ENCODE measurements at regions not wholly inside any gene's neighbourhood (a gene's known extent, or its start where the extent isn't known, plus 50 kb on each side); places are given as distances from the start of the nearest gene placed in this dataset.

DNA sequence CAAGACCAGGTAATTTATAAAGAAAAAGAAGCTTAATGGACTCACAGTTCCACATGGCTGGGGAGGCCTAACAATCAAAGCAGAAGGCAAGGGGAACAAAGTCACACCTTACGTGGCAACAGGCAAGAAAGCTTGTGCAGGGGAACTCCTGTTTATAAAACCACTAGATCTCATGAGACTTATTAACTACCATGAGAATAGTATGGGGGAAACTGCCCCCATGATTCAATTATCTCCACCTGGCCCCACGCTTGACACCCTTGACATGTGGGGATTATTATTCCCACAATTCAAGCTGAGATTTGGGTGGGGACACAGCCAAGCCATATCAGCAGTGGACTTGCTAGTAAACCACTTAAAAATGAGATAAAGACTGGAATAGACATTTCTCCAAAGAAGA lies 451.7 kb downstream of the DNAJB9 start:
- H3K36me3 ChIP-seq (ENCODE audit: control insufficient read depth, low read length) = no peaks in the 10 kb centered on the region
- no peaks in the 10 kb centered on the region for H3K9me3 ChIP-seq (ENCODE audit: control insufficient read depth, insufficient read depth, low read length)
- H4K20me1 ChIP-seq (ENCODE audit: control insufficient read depth, insufficient read depth, low read depth, low read length) = no peaks in the 10 kb centered on the region
- H3K27ac ChIP-seq (ENCODE audit: low read depth, low read length) = no peak overlapping the region
- H3F3A ChIP-seq (ENCODE audit: control insufficient read depth, insufficient read depth) = no peaks in the 10 kb centered on the region
- H3K79me2 ChIP-seq (ENCODE audit: control insufficient read depth, low read length) = no peaks in the 10 kb centered on the region
- H3K9me2 ChIP-seq (replicated peaks; ENCODE audit: control insufficient read depth, low read length) = no peaks in the 10 kb centered on the region
- no peak overlapping the region for H3K4me3 ChIP-seq (ENCODE audit: low read length)
- H3K27me3 ChIP-seq (ENCODE audit: control insufficient read depth, low read length) = no peaks in the 10 kb centered on the region
- H3K4me2 ChIP-seq (ENCODE audit: low read length) = no peak overlapping the region
- H3K4me1 ChIP-seq (ENCODE audit: control insufficient read depth, low read length) = no peaks in the 10 kb centered on the region
- TF ChIP-seq, protein P1, sequence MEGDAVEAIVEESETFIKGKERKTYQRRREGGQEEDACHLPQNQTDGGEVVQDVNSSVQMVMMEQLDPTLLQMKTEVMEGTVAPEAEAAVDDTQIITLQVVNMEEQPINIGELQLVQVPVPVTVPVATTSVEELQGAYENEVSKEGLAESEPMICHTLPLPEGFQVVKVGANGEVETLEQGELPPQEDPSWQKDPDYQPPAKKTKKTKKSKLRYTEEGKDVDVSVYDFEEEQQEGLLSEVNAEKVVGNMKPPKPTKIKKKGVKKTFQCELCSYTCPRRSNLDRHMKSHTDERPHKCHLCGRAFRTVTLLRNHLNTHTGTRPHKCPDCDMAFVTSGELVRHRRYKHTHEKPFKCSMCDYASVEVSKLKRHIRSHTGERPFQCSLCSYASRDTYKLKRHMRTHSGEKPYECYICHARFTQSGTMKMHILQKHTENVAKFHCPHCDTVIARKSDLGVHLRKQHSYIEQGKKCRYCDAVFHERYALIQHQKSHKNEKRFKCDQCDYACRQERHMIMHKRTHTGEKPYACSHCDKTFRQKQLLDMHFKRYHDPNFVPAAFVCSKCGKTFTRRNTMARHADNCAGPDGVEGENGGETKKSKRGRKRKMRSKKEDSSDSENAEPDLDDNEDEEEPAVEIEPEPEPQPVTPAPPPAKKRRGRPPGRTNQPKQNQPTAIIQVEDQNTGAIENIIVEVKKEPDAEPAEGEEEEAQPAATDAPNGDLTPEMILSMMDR (IDR thresholded peaks at IDR 0.05; ENCODE audit: low read depth, low read length, poor library complexity, severe bottlenecking) = no peak
- no peak for TF ChIP-seq EZH2phosphoT487 (IDR thresholded peaks at IDR 0.05; ENCODE audit: borderline replicate concordance, low read length)

DNA sequence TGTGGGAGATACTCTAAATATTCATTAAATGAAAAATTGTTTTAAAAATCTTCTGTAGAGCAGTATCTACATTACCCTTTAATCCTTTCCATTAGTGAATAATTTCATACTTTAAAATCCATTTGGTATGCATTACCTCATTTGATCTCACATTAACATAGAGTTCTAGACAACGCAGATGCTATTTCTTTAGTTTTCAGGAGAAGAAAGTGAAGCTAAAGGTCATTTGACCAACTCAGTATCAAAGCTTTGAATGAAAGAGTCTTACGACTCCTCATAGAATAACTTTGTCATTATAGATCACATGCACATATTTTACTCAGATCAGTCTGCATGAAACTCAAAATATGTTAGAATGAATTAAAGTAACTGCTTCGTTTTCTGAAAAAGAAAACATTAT lies 460.2 kb downstream of the DNAJB9 start:
- Histone ChIP-seq H3K4me3 (ENCODE audit: low read length) (no peak overlapping the region), H3K9me3 (ENCODE audit: control insufficient read depth, insufficient read depth, low read length) (no peaks in the 10 kb centered on the region), H3K27me3 (ENCODE audit: control insufficient read depth, low read length) (no peaks in the 10 kb centered on the region), H3K9me2 (replicated peaks; ENCODE audit: control insufficient read depth, low read length) (no peaks in the 10 kb centered on the region), H3K79me2 (ENCODE audit: control insufficient read depth, low read length) (no peaks in the 10 kb centered on the region), H4K20me1 (ENCODE audit: control insufficient read depth, insufficient read depth, low read depth, low read length) (no peaks in the 10 kb centered on the region), H3K4me2 (ENCODE audit: low read length) (no peak overlapping the region), H3F3A (ENCODE audit: control insufficient read depth, insufficient read depth) (no peaks in the 10 kb centered on the region), H3K27ac (ENCODE audit: low read depth, low read length) (no peak overlapping the region), H3K36me3 (ENCODE audit: control insufficient read depth, low read length) (no peaks in the 10 kb centered on the region), H3K4me1 (ENCODE audit: control insufficient read depth, low read length) (no peaks in the 10 kb centered on the region)
- TF ChIP-seq, protein P1 (IDR thresholded peaks at IDR 0.05; ENCODE audit: low read depth, low read length, poor library complexity, severe bottlenecking) = no peak
- TF ChIP-seq EZH2phosphoT487 (IDR thresholded peaks at IDR 0.05; ENCODE audit: borderline replicate concordance, low read length) = no peak

DNA sequence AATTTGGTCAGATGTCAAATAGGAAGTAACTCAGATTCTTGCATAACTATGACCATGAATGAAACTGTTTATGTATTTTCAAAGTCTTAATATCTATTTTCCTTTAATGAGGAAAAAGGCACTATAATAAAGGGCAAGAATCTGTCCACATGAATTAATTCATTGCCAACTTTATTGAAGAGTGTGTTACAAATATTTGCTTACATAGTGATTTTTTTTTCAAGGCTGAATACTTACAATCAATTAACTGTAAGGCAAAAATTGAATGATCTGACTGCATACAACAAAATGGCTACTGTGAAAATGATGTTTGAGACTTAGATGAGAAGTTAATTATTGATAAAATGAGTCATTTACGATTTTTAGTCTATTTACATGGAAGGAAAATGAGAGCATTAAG lies 475.0 kb downstream of the DNAJB9 start:
- no peaks in the 10 kb centered on the region for H3K36me3 ChIP-seq (ENCODE audit: control insufficient read depth, low read length)
- no peaks in the 10 kb centered on the region for H3K9me3 ChIP-seq (ENCODE audit: control insufficient read depth, insufficient read depth, low read length)
- H3K27me3 ChIP-seq (ENCODE audit: control insufficient read depth, low read length) = no peaks in the 10 kb centered on the region
- H3K9me2 ChIP-seq (replicated peaks; ENCODE audit: control insufficient read depth, low read length) = 0 out of 2 replicates have a peak, but pooled peaks cover 2% of the 10 kb centered on the region
- no peak overlapping the region for H3K27ac ChIP-seq (ENCODE audit: low read depth, low read length)
- no peak overlapping the region for H3K4me3 ChIP-seq (ENCODE audit: low read length)
- no peak overlapping the region for H3K4me2 ChIP-seq (ENCODE audit: low read length)
- no peaks in the 10 kb centered on the region for H3K4me1 ChIP-seq (ENCODE audit: control insufficient read depth, low read length)
- H4K20me1 ChIP-seq (ENCODE audit: control insufficient read depth, insufficient read depth, low read depth, low read length) = no peaks in the 10 kb centered on the region
- H3F3A ChIP-seq (ENCODE audit: control insufficient read depth, insufficient read depth) = no peaks in the 10 kb centered on the region
- no peaks in the 10 kb centered on the region for H3K79me2 ChIP-seq (ENCODE audit: control insufficient read depth, low read length)
- TF ChIP-seq EZH2phosphoT487 (IDR thresholded peaks at IDR 0.05; ENCODE audit: borderline replicate concordance, low read length) = no peak
- TF ChIP-seq, protein P1 (IDR thresholded peaks at IDR 0.05; ENCODE audit: low read depth, low read length, poor library complexity, severe bottlenecking) = no peak

DNA sequence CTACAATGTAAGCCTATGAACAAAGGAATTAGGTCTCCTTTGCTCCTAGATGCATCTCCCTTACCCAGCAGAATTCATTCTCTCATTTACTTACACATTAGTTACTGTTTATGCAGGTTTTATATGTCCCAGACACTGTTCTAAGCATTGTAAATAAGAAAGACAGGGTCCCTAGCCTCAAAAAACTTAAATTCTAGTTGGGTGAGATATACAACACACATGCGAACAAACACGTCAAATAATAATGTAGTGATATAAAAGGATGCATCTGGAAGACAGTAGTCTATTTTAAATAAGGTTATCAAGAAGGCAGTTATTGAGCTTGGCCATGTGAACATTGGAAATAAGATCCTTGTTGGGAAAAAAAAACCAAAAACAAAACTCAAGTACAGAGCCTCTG lies 479.7 kb downstream of the DNAJB9 start:
- Histone ChIP-seq H3K4me1 (ENCODE audit: control insufficient read depth, low read length) (no peaks in the 10 kb centered on the region), H3K36me3 (ENCODE audit: control insufficient read depth, low read length) (no peaks in the 10 kb centered on the region), H3K27me3 (ENCODE audit: control insufficient read depth, low read length) (no peaks in the 10 kb centered on the region), H3F3A (ENCODE audit: control insufficient read depth, insufficient read depth) (no peaks in the 10 kb centered on the region), H3K79me2 (ENCODE audit: control insufficient read depth, low read length) (no peaks in the 10 kb centered on the region), H3K27ac (ENCODE audit: low read depth, low read length) (no peak overlapping the region), H4K20me1 (ENCODE audit: control insufficient read depth, insufficient read depth, low read depth, low read length) (no peaks in the 10 kb centered on the region), H3K4me3 (ENCODE audit: low read length) (no peak overlapping the region), H3K9me2 (replicated peaks; ENCODE audit: control insufficient read depth, low read length) (peaks cover 2% of the 10 kb centered on the region; the same call in 1 of the 2 replicates), H3K4me2 (ENCODE audit: low read length) (no peak overlapping the region), H3K9me3 (ENCODE audit: control insufficient read depth, insufficient read depth, low read length) (no peaks in the 10 kb centered on the region)
- TF ChIP-seq EZH2phosphoT487 (IDR thresholded peaks at IDR 0.05; ENCODE audit: borderline replicate concordance, low read length) = no peak
- TF ChIP-seq, protein P1 (IDR thresholded peaks at IDR 0.05; ENCODE audit: low read depth, low read length, poor library complexity, severe bottlenecking) = no peak
